ENCODE measurements at regions not wholly inside any gene's neighbourhood (a gene's known extent, or its start where the extent isn't known, plus 50 kb on each side); places are given as distances from the start of the nearest gene placed in this dataset.

GRCh38 chr10:108836362-108836761 lies 1086.9 kb downstream of the XPNPEP1 start:
- H3K4me3 ChIP-seq = no peak overlapping the region
- H3K4me1 ChIP-seq = no peaks in the 10 kb centered on the region
- no peaks in the 10 kb centered on the region for H3K27me3 ChIP-seq (replicated peaks in 1 of 7)
- DNase-seq = no peak
- WGBS, 5 donors = 69 to 81% (median 75%) methylated on average over 5 of the region's 5 CpGs
- H3K9me3 ChIP-seq = no peaks in the 10 kb centered on the region
- no peak overlapping the region for H3K27ac ChIP-seq
- H3K36me3 ChIP-seq = no peaks in the 10 kb centered on the region
- intact Hi-C loops (cut with DNase I; ENCODE audit: low total_unique reads) = no loop called here
- TF ChIP-seq, protein P1, sequence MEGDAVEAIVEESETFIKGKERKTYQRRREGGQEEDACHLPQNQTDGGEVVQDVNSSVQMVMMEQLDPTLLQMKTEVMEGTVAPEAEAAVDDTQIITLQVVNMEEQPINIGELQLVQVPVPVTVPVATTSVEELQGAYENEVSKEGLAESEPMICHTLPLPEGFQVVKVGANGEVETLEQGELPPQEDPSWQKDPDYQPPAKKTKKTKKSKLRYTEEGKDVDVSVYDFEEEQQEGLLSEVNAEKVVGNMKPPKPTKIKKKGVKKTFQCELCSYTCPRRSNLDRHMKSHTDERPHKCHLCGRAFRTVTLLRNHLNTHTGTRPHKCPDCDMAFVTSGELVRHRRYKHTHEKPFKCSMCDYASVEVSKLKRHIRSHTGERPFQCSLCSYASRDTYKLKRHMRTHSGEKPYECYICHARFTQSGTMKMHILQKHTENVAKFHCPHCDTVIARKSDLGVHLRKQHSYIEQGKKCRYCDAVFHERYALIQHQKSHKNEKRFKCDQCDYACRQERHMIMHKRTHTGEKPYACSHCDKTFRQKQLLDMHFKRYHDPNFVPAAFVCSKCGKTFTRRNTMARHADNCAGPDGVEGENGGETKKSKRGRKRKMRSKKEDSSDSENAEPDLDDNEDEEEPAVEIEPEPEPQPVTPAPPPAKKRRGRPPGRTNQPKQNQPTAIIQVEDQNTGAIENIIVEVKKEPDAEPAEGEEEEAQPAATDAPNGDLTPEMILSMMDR (IDR thresholded peaks at IDR 0.05 in 8 of 11, conservative IDR thresholded peaks at IDR 0.05 in 3 of 11) = no peak
- TF ChIP-seq POLR2A (IDR thresholded peaks at IDR 0.05) (no peak), POLR2AphosphoS5 (IDR thresholded peaks at IDR 0.05) (no peak)

DNA sequence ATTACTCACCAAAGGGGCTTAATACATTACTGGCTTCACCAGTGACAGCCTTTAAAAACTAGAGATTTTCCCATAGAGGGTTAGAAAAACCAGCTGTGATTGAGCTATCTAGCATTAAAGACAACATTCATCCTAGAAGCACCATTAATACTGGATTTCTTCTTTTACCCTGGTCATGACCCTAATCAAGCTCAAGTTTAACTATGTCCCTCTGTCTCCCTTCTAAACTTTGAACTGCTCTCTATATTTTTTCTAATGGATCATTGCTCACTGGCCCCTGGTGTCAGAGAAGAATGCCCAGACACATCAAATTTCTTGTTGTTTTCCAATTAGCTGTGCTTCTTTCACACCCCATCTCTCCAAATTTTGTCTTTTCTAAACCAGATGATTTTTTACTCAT lies 1101.3 kb downstream of the XPNPEP1 start:
- DNase-seq = no peak
- TF ChIP-seq, protein P1 (IDR thresholded peaks at IDR 0.05 in 8 of 11, conservative IDR thresholded peaks at IDR 0.05 in 3 of 11) = no peak
- TF ChIP-seq POLR2A (IDR thresholded peaks at IDR 0.05) = no peak
- no peak for TF ChIP-seq POLR2AphosphoS5 (IDR thresholded peaks at IDR 0.05)
- H3K4me1 ChIP-seq = no peaks in the 10 kb centered on the region
- intact Hi-C loops (cut with DNase I; ENCODE audit: low total_unique reads) = no loop called here
- H3K4me3 ChIP-seq = no peak overlapping the region
- no peaks in the 10 kb centered on the region for H3K36me3 ChIP-seq
- no peaks in the 10 kb centered on the region for H3K9me3 ChIP-seq
- H3K27ac ChIP-seq = no peak overlapping the region
- no peaks in the 10 kb centered on the region for H3K27me3 ChIP-seq (replicated peaks in 1 of 7)

DNA sequence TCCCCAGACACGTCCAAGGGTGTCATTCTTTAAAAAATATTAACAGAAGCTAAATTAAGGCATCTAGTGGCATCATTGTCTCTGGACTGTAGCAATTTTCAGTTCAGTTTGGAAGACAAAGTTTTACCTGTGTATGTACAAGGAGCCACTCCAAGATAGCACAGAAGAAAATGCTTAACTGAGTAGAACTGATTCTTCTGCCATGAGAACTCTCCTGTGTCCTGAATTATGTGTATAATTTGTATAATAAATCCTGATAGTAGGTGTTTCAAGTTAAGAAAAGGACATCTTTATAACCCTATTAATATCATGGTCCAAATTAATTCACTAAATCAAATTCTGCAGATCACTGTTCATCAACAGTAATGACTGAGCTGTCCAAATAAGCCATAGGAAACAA lies 1104.0 kb downstream of the XPNPEP1 start:
- H3K4me3 ChIP-seq = no peak overlapping the region
- no peak for DNase-seq
- no peaks in the 10 kb centered on the region for H3K9me3 ChIP-seq
- no peaks in the 10 kb centered on the region for H3K36me3 ChIP-seq
- no peak overlapping the region for H3K27ac ChIP-seq
- WGBS, 5 donors = 53 to 75% (median 60%) methylated on average over 1 of the region's 1 CpG
- H3K27me3 ChIP-seq (replicated peaks in 1 of 7) = no peaks in the 10 kb centered on the region
- H3K4me1 ChIP-seq = no peaks in the 10 kb centered on the region
- TF ChIP-seq POLR2AphosphoS5 (IDR thresholded peaks at IDR 0.05) = no peak
- TF ChIP-seq POLR2A (IDR thresholded peaks at IDR 0.05) = no peak
- TF ChIP-seq, protein P1 (IDR thresholded peaks at IDR 0.05 in 8 of 11, conservative IDR thresholded peaks at IDR 0.05 in 3 of 11) = no peak
- intact Hi-C loops (cut with DNase I; ENCODE audit: low total_unique reads) = no loop called here

GRCh38 chr10:108817584-108817983 lies 1105.7 kb downstream of the XPNPEP1 start:
- no peak for TF ChIP-seq POLR2AphosphoS5 (IDR thresholded peaks at IDR 0.05)
- TF ChIP-seq, protein P1 (IDR thresholded peaks at IDR 0.05 in 8 of 11, conservative IDR thresholded peaks at IDR 0.05 in 3 of 11) = no peak
- no peaks in the 10 kb centered on the region for H3K27me3 ChIP-seq (replicated peaks in 1 of 7)
- H3K4me3 ChIP-seq = no peak overlapping the region
- H3K4me1 ChIP-seq = no peaks in the 10 kb centered on the region
- no peaks in the 10 kb centered on the region for H3K36me3 ChIP-seq
- peaks cover 0 to 3% (median 0%) of the 10 kb centered on the region in 8 donors for H3K9me3 ChIP-seq
- no peak for DNase-seq
- intact Hi-C loops (cut with DNase I; ENCODE audit: low total_unique reads) = no loop called here
- H3K27ac ChIP-seq = no peak overlapping the region
- WGBS, 5 donors = 30 to 49% (median 39%) methylated on average over 2 of the region's 2 CpGs

Measured in spleen (tissue), 11 donors.